GM12878 (cell line): ENCODE measurements at regions not wholly inside any gene's neighbourhood (a gene's known extent, or its start where the extent isn't known, plus 50 kb on each side); places are given as distances from the start of the nearest gene placed in this dataset.

ENCODE experiments used
- ATAC-seq: fragments of 200-7000 bp; cut with Tn5 transposase; 3 replicates; pipeline ENCODE4 v1.9.1; 2020; ENCODE audit warnings: mild to moderate bottlenecking, moderate library complexity
- BruUV-seq: library from RNA; stranded (reverse); fragments of 400-500 nt; replicated peaks from 2 replicates; lab custom pipeline; 2021; lab: Mats Ljungman, UMichigan
- CTCF ChIA-PET: fragments of 300-600 bp; sonication (Branson Sonifier 250); formaldehyde crosslinking; extraction: SDS; loops from one replicate; lab custom pipeline; 2021; ENCODE audit warnings: inconsistent platforms; lab: Yijun Ruan, JAX
- POLR2A ChIA-PET: fragments of 350-600 bp; formaldehyde crosslinking; extraction: SDS; loops from one replicate; lab custom pipeline; 2021; ENCODE audit warnings: inconsistent platforms; lab: Charles Lee
- RAD21 ChIA-PET: fragments of 300-600 bp; sonication (Branson Sonifier 250); formaldehyde crosslinking; loops from one replicate; lab custom pipeline; 2023; ENCODE audit warnings: antibody characterized with exemption; ENCODE audit not compliant: unreplicated experiment; lab: Charles Lee
- SMC1A ChIA-PET: fragments of 300-600 bp; sonication (Branson Sonifier 250); formaldehyde crosslinking; loops from one replicate; lab custom pipeline; 2023; ENCODE audit not compliant: unreplicated experiment, uncharacterized antibody; lab: Charles Lee
- DNase-seq: peaks from one replicate; pipeline ENCODE4 v3.0.0-alpha.2; 2011; ENCODE audit warnings: low read depth, low spot score
- FAIRE-seq: peaks from 3 replicates; lab custom pipeline; 2011; peaks lifted over from hg19 to GRCh38; lab: Jason Lieb, UNC
- H2AFZ ChIP-seq: 2 replicates; pipeline ENCODE4 v1.6.0; 2011; ENCODE audit warnings: low read depth, low read length, control low read depth; ENCODE audit not compliant: control insufficient read depth
- H3K27ac ChIP-seq: 2 replicates; pipeline ENCODE4 v1.5.1; 2011; ENCODE audit warnings: control low read depth; ENCODE audit not compliant: control insufficient read depth, insufficient read depth
- H3K27me3 ChIP-seq, 2 experiments: replicated peaks in 1 of 2; 2 replicates each; pipeline versions ENCODE4 v1.6.0 to v1.6.1; 2011; ENCODE audit warnings: low read length in 1 of 2; ENCODE audit not compliant: control insufficient read depth in 2 of 2, insufficient read depth in 2 of 2
- H3K36me3 ChIP-seq, 2 experiments: 2 replicates each; pipeline ENCODE4 v1.5.1; 2011; ENCODE audit warnings: low read length in 1 of 2; ENCODE audit not compliant: control insufficient read depth in 2 of 2, insufficient read depth in 2 of 2
- H3K4me1 ChIP-seq: 2 replicates; pipeline ENCODE4 v1.6.1; 2011; ENCODE audit warnings: mild to moderate bottlenecking, low read length, moderate library complexity, mixed read lengths; ENCODE audit not compliant: control insufficient read depth, insufficient read depth
- H3K4me2 ChIP-seq: 2 replicates; pipeline ENCODE4 v1.6.0; 2011; ENCODE audit warnings: control low read depth; ENCODE audit not compliant: control insufficient read depth, insufficient read depth
- H3K4me3 ChIP-seq: fragments of 200-600 bp; sonication (generic); 2 replicates; pipeline ENCODE4 v1.5.1; 2016
- H3K79me2 ChIP-seq: 2 replicates; pipeline ENCODE4 v1.6.0; 2011; ENCODE audit warnings: low read length; ENCODE audit not compliant: control insufficient read depth, insufficient read depth
- H3K9ac ChIP-seq: 2 replicates; pipeline ENCODE4 v1.8.0; 2011; ENCODE audit warnings: low read length, control low read depth, mixed read lengths; ENCODE audit not compliant: control insufficient read depth, insufficient read depth
- H3K9me3 ChIP-seq: replicated peaks from 3 replicates; pipeline ENCODE4 v1.5.1; 2011; ENCODE audit warnings: mild to moderate bottlenecking, low read length; ENCODE audit not compliant: control insufficient read depth, insufficient read depth
- H4K20me1 ChIP-seq: 2 replicates; pipeline ENCODE4 v1.6.0; 2011; ENCODE audit not compliant: control insufficient read depth, insufficient read depth
- BCL11A ChIP-seq: IDR thresholded peaks from 2 replicates; pipeline ENCODE4 v1.6.1; 2011; ENCODE audit warnings: low read depth, low read length
- EZH2 ChIP-seq: IDR thresholded peaks from 2 replicates; pipeline ENCODE4 v1.6.1; 2012; ENCODE audit warnings: low read depth, mild to moderate bottlenecking, control low read depth, inconsistent platforms, low read length, borderline replicate concordance; ENCODE audit not compliant: control insufficient read depth
- HCFC1 ChIP-seq: fragments of 150-350 bp; IDR thresholded peaks from 2 replicates; pipeline ENCODE4 v1.6.1; 2014; ENCODE audit warnings: low read length
- MTA2 ChIP-seq: fragments of 450-650 bp; IDR thresholded peaks from 2 replicates; pipeline ENCODE4 v1.6.1; 2016; ENCODE audit warnings: low read depth, mild to moderate bottlenecking, moderate library complexity
- PAX8 ChIP-seq: fragments of 450-650 bp; IDR thresholded peaks from 2 replicates; pipeline ENCODE4 v1.6.1; 2017; ENCODE audit warnings: mild to moderate bottlenecking, moderate library complexity
- POLR2AphosphoS2 ChIP-seq: IDR thresholded peaks from 2 replicates; pipeline ENCODE4 v1.6.1; 2011; ENCODE audit warnings: low read depth, mild to moderate bottlenecking, low read length, improper control_type of control experiment, moderate library complexity
- RELB ChIP-seq: fragments of 450-650 bp; IDR thresholded peaks from 2 replicates; pipeline ENCODE4 v1.6.1; 2017; ENCODE audit warnings: low read depth, mild to moderate bottlenecking, moderate library complexity
- ZBTB40 ChIP-seq: fragments of 450-650 bp; IDR thresholded peaks from 2 replicates; pipeline ENCODE4 v1.6.1; 2016; ENCODE audit warnings: mild to moderate bottlenecking, moderate library complexity, borderline replicate concordance
- WGBS: methylation state at CpG from one replicate; pipeline ENCODE4 v1.1.6; 2016; ENCODE audit warnings: low lambda C conversion rate; ENCODE audit not compliant: insufficient replicate concordance, insufficient coverage; ENCODE audit errors: missing lambda C conversion rate; 5-methylcytosine and 5-hydroxymethylcytosine counted together
- in situ Hi-C: fragments of 300-500 bp; cut with MboI; formaldehyde crosslinking; loops from 9 replicates; pipeline ENCODE4 v1.14.3; 2018; ENCODE audit warnings: mixed read lengths
- intact Hi-C: fragments of 100-400 bp; cut with micrococcal nuclease; formaldehyde crosslinking; loops from one replicate; pipeline ENCODE4 v1.14.2; 2022; ENCODE audit not compliant: unreplicated experiment

GRCh38 chr4:30619679-30620078 lies 100.5 kb upstream of the PCDH7 start (continued):
- TF ChIP-seq RELB (peak; percentile 55; the same call in 1 of the 2 replicates), POLR2AphosphoS2 (no peak), BCL11A (0 out of 2 replicates have a peak, but pooled peaks have one; percentile 35)

- Histone ChIP-seq H3K27ac (no peak overlapping the region), H3K4me2 (no peak overlapping the region), H2AFZ (no peak overlapping the region), H3K9ac (no peak overlapping the region), H4K20me1 (no peaks in the 10 kb centered on the region), H3K36me3 (no peaks in the 10 kb centered on the region), H3K4me1 (no peaks in the 10 kb centered on the region), H3K27me3 (no peaks in the 10 kb centered on the region), H3K79me2 (no peaks in the 10 kb centered on the region), H3K9me3 (no peaks in the 10 kb centered on the region), H3K4me3 (no peak overlapping the region)
- POLR2A ChIA-PET, result no interaction called here
- SMC1A ChIA-PET, result interaction anchor here (0.6 to 1.4 kb wide), 3 partner anchors 34 to 185 kb away, joined by 3 read pairs; no protein-coding TSS in a partner anchor
- RAD21 ChIA-PET, result no interaction called here
- FAIRE-seq (no peak), ATAC-seq (no peak), DNase-seq (no peak)
- WGBS, result 0% methylated on average over 1 of the region's 1 CpG
- CTCF ChIA-PET, result no interaction called here
- intact Hi-C loops (no loop called here), in situ Hi-C loops (no loop called here)
- no peak for TF ChIP-seq PAX8
- no peak for TF ChIP-seq EZH2
- no peak for TF ChIP-seq ZBTB40
- no peak for TF ChIP-seq HCFC1
- 0 out of 2 replicates have a peak, but pooled peaks have one; percentile 12 for TF ChIP-seq MTA2
- no TSS peak for BruUV-seq
These were observed 99.5 kb upstream of the PCDH7 start for GRCh38 chr4:30620711-30621110.
